ENCODE measurements at regions not wholly inside any gene's neighbourhood (a gene's known extent, or its start where the extent isn't known, plus 50 kb on each side); places are given as distances from the start of the nearest gene placed in this dataset.

GRCh38 chr14:61192989-61193388, 88.1 kb downstream of the TMEM30B start:
- no peak for DNase-seq (ENCODE audit: low read depth in 3 of 3)

GRCh38 chr14:61191733-61192132, 89.4 kb downstream of the TMEM30B start:
- no peak for DNase-seq (ENCODE audit: low read depth in 3 of 3)

- no peak for DNase-seq (ENCODE audit: low read depth in 3 of 3)
These were observed 90.8 kb downstream of the TMEM30B start for GRCh38 chr14:61190341-61190740.

- no peak for DNase-seq (ENCODE audit: low read depth in 3 of 3)
These were observed 91.9 kb downstream of the TMEM30B start for GRCh38 chr14:61188978-61189808.

GRCh38 chr14:61188196-61188595, 92.9 kb downstream of the TMEM30B start:
- DNase-seq (ENCODE audit: low read depth in 3 of 3) = no peak

GRCh38 chr14:61187196-61187905, 93.8 kb downstream of the TMEM30B start:
- DNase-seq (ENCODE audit: low read depth in 3 of 3) = no peak

GRCh38 chr14:61186341-61187195, 94.6 kb downstream of the TMEM30B start:
- DNase-seq (ENCODE audit: low read depth in 3 of 3) = no peak

GRCh38 chr14:61185534-61185933, 95.6 kb downstream of the TMEM30B start:
- no peak for DNase-seq (ENCODE audit: low read depth in 3 of 3)

GRCh38 chr14:61184112-61184511, 97.0 kb downstream of the TMEM30B start:
- no peak for DNase-seq (ENCODE audit: low read depth in 3 of 3)

GRCh38 chr14:61183196-61183885, 97.8 kb downstream of the TMEM30B start:
- no peak for DNase-seq (ENCODE audit: low read depth in 3 of 3)

GRCh38 chr14:61179796-61180398, 101.2 kb downstream of the TMEM30B start:
- DNase-seq (ENCODE audit: low read depth in 3 of 3) = no peak

GRCh38 chr14:61179061-61179690, 102.0 kb downstream of the TMEM30B start:
- no peak for DNase-seq (ENCODE audit: low read depth in 3 of 3)

GRCh38 chr14:61178226-61179060, 102.7 kb downstream of the TMEM30B start:
- DNase-seq (ENCODE audit: low read depth in 3 of 3) = peak in 2 of 3 experiments; percentile 5 to 26

- DNase-seq (ENCODE audit: low read depth in 3 of 3) = no peak
These were observed 103.6 kb downstream of the TMEM30B start for GRCh38 chr14:61177279-61178225.

GRCh38 chr14:61176686-61177085, 104.5 kb downstream of the TMEM30B start:
- DNase-seq (ENCODE audit: low read depth in 3 of 3) = no peak

- DNase-seq (ENCODE audit: low read depth in 3 of 3) = no peak
These were observed 106.2 kb downstream of the TMEM30B start for GRCh38 chr14:61174987-61175386.

GRCh38 chr14:61174441-61174891, 106.7 kb downstream of the TMEM30B start:
- no peak for DNase-seq (ENCODE audit: low read depth in 3 of 3)

- DNase-seq (ENCODE audit: low read depth in 3 of 3) = no peak
These were observed 109.4 kb downstream of the TMEM30B start for GRCh38 chr14:61171727-61172126.
